Left forelimb (tissue), 1 donor: ENCODE measurements at regions not wholly inside any gene's neighbourhood (a gene's known extent, or its start where the extent isn't known, plus 50 kb on each side); places are given as distances from the start of the nearest gene placed in this dataset.

Source experiments
- DNase-seq: peaks from one replicate; pipeline ENCODE4 v3.0.0-alpha.2; 2018; ENCODE audit warnings: low spot score

- no peak for DNase-seq
Observed at GRCh38 chr3:13209634-13209997, 136.4 kb upstream of the IQSEC1 start.

GRCh38 chr3:13208706-13209633, 135.7 kb upstream of the IQSEC1 start:
- no peak for DNase-seq

- no peak for DNase-seq
Observed at GRCh38 chr3:13207975-13208705, 134.9 kb upstream of the IQSEC1 start.

- no peak for DNase-seq
Observed at GRCh38 chr3:13207578-13207922, 134.3 kb upstream of the IQSEC1 start.

GRCh38 chr3:13206799-13207577, 133.8 kb upstream of the IQSEC1 start:
- DNase-seq = no peak

GRCh38 chr3:13205567-13206143, 132.4 kb upstream of the IQSEC1 start:
- DNase-seq = no peak

GRCh38 chr3:13204177-13204581, 130.9 kb upstream of the IQSEC1 start:
- no peak for DNase-seq

- DNase-seq = no peak
Observed at GRCh38 chr3:13203398-13204176, 130.4 kb upstream of the IQSEC1 start.

- no peak for DNase-seq
Observed at GRCh38 chr3:13202744-13203397, 129.6 kb upstream of the IQSEC1 start.

- no peak for DNase-seq
Observed at GRCh38 chr3:13201851-13202250, 128.6 kb upstream of the IQSEC1 start.

GRCh38 chr3:13200946-13201345, 127.7 kb upstream of the IQSEC1 start:
- DNase-seq = no peak

GRCh38 chr3:13200465-13200864, 127.2 kb upstream of the IQSEC1 start:
- no peak for DNase-seq

GRCh38 chr3:13199899-13200451, 126.7 kb upstream of the IQSEC1 start:
- no peak for DNase-seq

- DNase-seq = no peak
Observed at GRCh38 chr3:13199006-13199776, 126.0 kb upstream of the IQSEC1 start.

GRCh38 chr3:13198264-13198879, 125.1 kb upstream of the IQSEC1 start:
- DNase-seq = no peak

GRCh38 chr3:13197795-13198194, 124.6 kb upstream of the IQSEC1 start:
- DNase-seq = no peak

- DNase-seq = no peak
Observed at GRCh38 chr3:13197281-13197680, 124.1 kb upstream of the IQSEC1 start.

GRCh38 chr3:13195374-13195773, 122.1 kb upstream of the IQSEC1 start:
- DNase-seq = no peak
